Stimulated activated CD8-positive, alpha-beta memory T cell treated with anti-CD3 and anti-CD28 coated beads, Interleukin-2, amount 100 ng/mL, for 48 hours (primary cell): ENCODE measurements at regions not wholly inside any gene's neighbourhood (a gene's known extent, or its start where the extent isn't known, plus 50 kb on each side); places are given as distances from the start of the nearest gene placed in this dataset.

Source experiments
- DNase-seq, 2 donors: peaks; one replicate each; pipeline ENCODE4 v3.0.0-alpha.2; 2020; ENCODE audit warnings: low read depth in 2 of 2

GRCh38 chr20:63100926-63101699 is 94.3 kb upstream of the BHLHE23 start:
- no peak for DNase-seq

- DNase-seq = no peak
Observed at GRCh38 chr20:63100174-63100925, 93.6 kb upstream of the BHLHE23 start.

GRCh38 chr20:63099456-63100173 is 92.9 kb upstream of the BHLHE23 start:
- no peak for DNase-seq

GRCh38 chr20:63098195-63098810 is 91.5 kb upstream of the BHLHE23 start:
- no peak for DNase-seq

- no peak for DNase-seq
Observed at GRCh38 chr20:63097336-63097831, 90.6 kb upstream of the BHLHE23 start.

GRCh38 chr20:63096681-63097335 is 90.0 kb upstream of the BHLHE23 start:
- no peak for DNase-seq

- no peak for DNase-seq
Observed at GRCh38 chr20:63095718-63096654, 89.2 kb upstream of the BHLHE23 start.

- DNase-seq = no peak
Observed at GRCh38 chr20:63094767-63095499, 88.2 kb upstream of the BHLHE23 start.

- no peak for DNase-seq
Observed at GRCh38 chr20:63093966-63094766, 87.4 kb upstream of the BHLHE23 start.

- no peak for DNase-seq
Observed at GRCh38 chr20:63092660-63093215, 86.0 kb upstream of the BHLHE23 start.

GRCh38 chr20:63091901-63092659 is 85.3 kb upstream of the BHLHE23 start:
- DNase-seq = no peak

GRCh38 chr20:63090682-63091571 is 84.2 kb upstream of the BHLHE23 start:
- no peak for DNase-seq

GRCh38 chr20:63090052-63090451 is 83.3 kb upstream of the BHLHE23 start:
- DNase-seq = no peak

- DNase-seq = no peak
Observed at GRCh38 chr20:63089051-63089907, 82.5 kb upstream of the BHLHE23 start.

GRCh38 chr20:63087872-63088680 is 81.3 kb upstream of the BHLHE23 start:
- DNase-seq = no peak
